CD4-positive, alpha-beta T cell treated with Interferon gamma for 1 hour (primary cell): ENCODE measurements at regions not wholly inside any gene's neighbourhood (a gene's known extent, or its start where the extent isn't known, plus 50 kb on each side); places are given as distances from the start of the nearest gene placed in this dataset.

Source experiments
- DNase-seq: peaks from one replicate; pipeline ENCODE4 v3.0.0-alpha.2; 2020

GRCh38 chr2:236656166-236656565 is 86.5 kb downstream of the ACKR3 start:
- no peak for DNase-seq

DNA sequence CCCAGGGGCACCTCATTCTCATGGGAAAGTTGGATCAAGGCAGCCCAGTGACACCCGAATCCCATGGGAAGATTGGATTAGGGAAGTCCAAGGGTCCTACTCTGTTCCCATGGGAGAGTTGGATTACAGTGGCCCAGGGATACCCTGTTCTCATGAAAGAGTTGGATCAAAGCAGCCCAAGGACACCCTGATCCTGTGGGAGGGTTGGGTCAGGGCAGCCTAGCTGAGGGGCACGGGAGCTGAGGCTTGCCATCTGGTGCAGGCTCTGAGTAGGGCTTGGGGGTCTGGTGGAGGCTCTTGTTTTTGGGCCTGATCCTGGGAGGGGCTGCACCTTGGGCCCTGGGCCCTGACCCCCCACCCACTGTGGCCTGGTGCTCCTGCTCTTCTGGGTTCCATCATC is 87.1 kb downstream of the ACKR3 start:
- DNase-seq, result no peak

- no peak for DNase-seq
These were observed 87.6 kb downstream of the ACKR3 start for GRCh38 chr2:236657215-236657614.

- DNase-seq, result no peak
These were observed 88.2 kb downstream of the ACKR3 start for GRCh38 chr2:236657801-236658200.

GRCh38 chr2:236658974-236659757 is 89.5 kb downstream of the ACKR3 start:
- no peak for DNase-seq

DNA sequence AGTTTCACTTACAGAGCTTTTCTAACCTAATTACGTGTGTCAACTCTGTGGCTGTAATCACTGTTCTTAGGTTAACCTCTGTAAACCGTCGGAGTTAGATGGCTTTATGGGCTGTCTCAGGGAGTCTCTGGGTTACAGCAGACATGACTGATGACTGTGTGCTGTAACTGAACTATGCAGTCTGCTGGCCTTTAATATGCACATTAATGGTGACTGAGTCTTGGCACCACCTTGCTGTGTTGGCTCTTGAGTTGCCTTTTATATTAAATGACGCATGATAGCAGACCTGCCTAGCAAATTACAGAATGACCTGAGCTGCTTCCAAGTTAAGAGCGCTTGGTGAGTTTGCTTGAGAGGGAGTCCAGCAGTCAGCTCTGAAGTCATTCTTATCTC is 90.1 kb downstream of the ACKR3 start:
- DNase-seq, result no peak

GRCh38 chr2:236661061-236661761 is 91.6 kb downstream of the ACKR3 start:
- DNase-seq, result no peak

DNA sequence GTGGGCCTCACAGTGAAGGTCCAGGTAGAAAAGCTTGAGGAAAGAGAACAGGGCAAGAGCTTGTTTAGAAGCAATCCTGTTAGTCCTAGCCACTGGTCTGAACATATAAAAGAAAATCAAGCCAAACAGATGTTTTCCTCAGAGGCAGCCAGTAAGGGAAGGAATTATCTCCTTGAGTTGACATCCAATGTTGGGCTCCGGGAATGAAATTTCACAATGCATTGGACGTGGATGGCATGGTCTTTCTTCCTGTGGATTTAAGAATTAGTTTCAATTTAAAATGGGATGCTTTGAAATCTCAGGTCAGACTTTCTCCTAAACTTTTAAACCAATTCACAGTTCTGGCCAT is 92.1 kb downstream of the ACKR3 start:
- DNase-seq, result no peak

GRCh38 chr2:236662231-236663185 is 92.9 kb downstream of the ACKR3 start:
- no peak for DNase-seq

- no peak for DNase-seq
These were observed 93.9 kb downstream of the ACKR3 start for GRCh38 chr2:236663287-236664101.

DNA sequence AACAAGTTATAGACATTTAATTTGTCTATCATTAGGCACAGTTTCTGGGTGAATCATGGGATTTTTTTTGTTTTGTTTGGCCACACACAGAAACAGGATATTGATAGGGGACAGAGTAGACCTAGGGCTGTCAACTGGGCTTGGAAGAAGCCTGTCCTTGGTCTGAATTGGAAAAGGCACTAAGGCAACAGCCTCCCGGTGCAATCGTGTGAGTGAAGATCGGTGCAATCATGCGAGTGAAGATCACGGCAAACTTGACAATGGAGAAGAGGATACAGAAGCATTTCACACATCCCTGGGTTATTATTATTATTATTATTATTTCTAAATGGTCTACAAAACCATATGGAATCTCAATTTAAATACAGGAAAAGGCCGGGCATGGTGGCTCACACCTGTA is 94.5 kb downstream of the ACKR3 start:
- DNase-seq, result no peak

DNA sequence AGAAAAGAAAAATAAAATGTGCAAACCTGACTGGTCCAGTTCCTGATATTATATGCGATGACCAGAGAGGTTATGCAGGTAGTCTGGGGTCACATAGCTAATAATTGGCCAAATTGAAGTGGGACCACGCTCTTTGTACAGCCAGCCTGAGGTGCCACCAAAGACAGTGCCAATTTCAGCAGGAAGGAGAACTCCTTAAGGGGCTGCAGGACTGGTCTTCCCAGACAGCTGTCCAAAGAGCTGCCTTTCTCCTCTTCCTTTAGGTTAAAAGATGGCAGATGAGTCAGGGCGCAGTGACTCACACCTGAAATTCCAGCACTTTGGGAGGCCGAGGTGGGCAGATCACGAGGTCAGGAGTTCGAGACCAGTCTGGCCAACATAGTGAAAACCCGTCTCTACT is 95.5 kb downstream of the ACKR3 start:
- no peak for DNase-seq

DNA sequence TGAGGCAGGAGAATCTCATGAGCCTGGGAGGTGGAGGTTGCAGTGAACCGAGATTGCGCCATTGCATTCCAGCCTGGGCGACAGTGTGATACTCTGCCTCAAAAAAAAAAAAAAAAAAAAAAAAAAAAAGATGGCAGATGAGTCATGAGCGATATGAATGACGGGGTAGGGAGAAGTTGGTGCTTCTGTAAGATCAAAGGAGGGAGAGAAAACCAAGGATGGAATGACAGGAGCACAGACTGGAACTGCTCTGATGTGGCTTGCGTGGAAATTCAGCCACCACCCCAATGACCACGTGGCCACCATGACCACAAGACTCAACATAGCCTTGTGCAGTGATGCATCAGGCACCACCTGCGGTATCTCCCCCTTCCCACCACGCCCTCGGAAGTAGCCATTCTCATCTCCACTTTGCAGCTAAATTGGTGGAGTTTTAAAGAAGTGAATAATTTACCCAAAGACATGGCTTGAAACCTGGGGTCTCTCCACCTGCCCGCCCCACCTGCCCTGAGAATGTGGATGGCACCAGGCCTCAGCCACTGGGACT is 96.0 kb downstream of the ACKR3 start:
- DNase-seq, result no peak

GRCh38 chr2:236666646-236667204 is 97.1 kb downstream of the ACKR3 start:
- no peak for DNase-seq

- no peak for DNase-seq
These were observed 97.9 kb downstream of the ACKR3 start for GRCh38 chr2:236667526-236667925.

GRCh38 chr2:236668531-236668969 is 98.9 kb downstream of the ACKR3 start:
- no peak for DNase-seq

DNA sequence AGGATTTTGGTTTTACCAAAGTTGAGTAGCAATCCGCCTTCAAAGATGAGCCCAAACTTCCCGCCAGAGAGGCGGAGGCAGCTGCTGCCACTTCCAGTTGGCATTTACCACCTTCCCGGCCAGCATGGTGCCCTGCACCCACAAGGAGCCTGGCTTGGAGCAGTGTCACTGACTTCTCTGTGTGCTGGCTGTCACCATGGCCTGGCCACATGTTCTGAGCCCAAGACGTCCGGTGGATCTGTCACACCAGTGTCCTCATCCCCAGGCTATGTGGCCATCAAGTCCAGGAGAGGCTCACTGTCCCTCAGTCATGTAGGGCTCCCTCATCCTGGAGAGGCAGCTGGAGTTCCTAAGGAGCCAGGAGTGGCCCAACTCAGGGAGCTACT is 100.6 kb downstream of the ACKR3 start:
- DNase-seq, result no peak

GRCh38 chr2:236671896-236672562 is 102.4 kb downstream of the ACKR3 start:
- no peak for DNase-seq

GRCh38 chr2:236672606-236673005 is 103.0 kb downstream of the ACKR3 start:
- no peak for DNase-seq

DNA sequence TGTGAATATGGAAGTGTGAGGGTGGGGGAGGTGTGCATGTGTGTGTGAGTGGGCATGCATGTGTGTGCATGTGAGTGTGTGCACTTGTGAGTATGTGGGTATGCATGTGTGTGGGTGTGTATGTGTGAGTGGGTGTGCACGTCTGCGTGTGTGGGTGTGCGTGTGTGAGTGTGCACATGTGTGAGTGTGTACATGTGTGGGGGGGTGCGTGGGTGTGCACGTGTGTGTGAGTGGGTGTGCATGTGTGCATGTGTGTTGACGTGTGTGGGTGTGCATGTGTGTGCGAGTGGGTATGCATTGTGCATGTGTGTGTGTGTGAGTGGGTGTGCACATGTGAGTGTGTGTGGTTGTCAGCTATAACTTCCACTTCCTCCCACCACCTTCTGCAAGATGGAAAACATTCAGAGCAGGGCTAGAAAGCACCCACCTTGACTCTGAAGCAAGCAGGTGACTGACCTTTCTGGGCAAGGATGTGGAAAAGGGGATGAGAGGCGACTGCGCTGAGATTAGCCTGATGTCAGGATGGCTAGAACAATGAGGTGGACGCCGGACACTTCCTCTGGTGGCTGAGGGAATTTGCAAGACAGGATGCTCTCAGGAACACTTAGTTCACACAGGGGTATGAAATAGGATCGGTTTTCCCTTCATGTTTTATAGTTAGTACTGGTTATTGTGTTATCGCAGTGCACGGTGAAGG is 103.6 kb downstream of the ACKR3 start:
- no peak for DNase-seq

GRCh38 chr2:236673823-236674185 is 104.2 kb downstream of the ACKR3 start:
- DNase-seq, result no peak
